ENCODE measurements at regions not wholly inside any gene's neighbourhood (a gene's known extent, or its start where the extent isn't known, plus 50 kb on each side); places are given as distances from the start of the nearest gene placed in this dataset.

GRCh38 chr12:76256904-76257303, 91.3 kb downstream of the BBS10 start:
- DNase-seq: no peak

- no peak for DNase-seq
Observed at GRCh38 chr12:76256321-76256720, 91.9 kb downstream of the BBS10 start.

- no peak for DNase-seq
Observed at GRCh38 chr12:76255692-76256091, 92.5 kb downstream of the BBS10 start.

GRCh38 chr12:76255281-76255680, 92.9 kb downstream of the BBS10 start:
- no peak for DNase-seq

GRCh38 chr12:76252031-76252430, 96.2 kb downstream of the BBS10 start:
- no peak for DNase-seq

GRCh38 chr12:76250256-76250655, 98.0 kb downstream of the BBS10 start:
- DNase-seq: no peak

GRCh38 chr12:76249501-76249900, 98.7 kb downstream of the BBS10 start:
- DNase-seq: no peak

- DNase-seq: no peak
Observed at GRCh38 chr12:76247992-76248391, 100.2 kb downstream of the BBS10 start.

- no peak for DNase-seq
Observed at GRCh38 chr12:76247026-76247646, 101.1 kb downstream of the BBS10 start.

- DNase-seq: no peak
Observed at GRCh38 chr12:76246611-76247010, 101.6 kb downstream of the BBS10 start.

- no peak for DNase-seq
Observed at GRCh38 chr12:76244300-76244699, 103.9 kb downstream of the BBS10 start.

- no peak for DNase-seq
Observed at GRCh38 chr12:76242813-76243550, 105.2 kb downstream of the BBS10 start.

GRCh38 chr12:76241371-76241770, 106.8 kb downstream of the BBS10 start:
- no peak for DNase-seq

- no peak for DNase-seq
Observed at GRCh38 chr12:76240281-76240680, 107.9 kb downstream of the BBS10 start.

GRCh38 chr12:76238688-76239087, 109.5 kb downstream of the BBS10 start:
- no peak for DNase-seq

GRCh38 chr12:76237086-76237701, 111.0 kb downstream of the BBS10 start:
- DNase-seq: no peak

- no peak for DNase-seq
Observed at GRCh38 chr12:76236640-76237039, 111.6 kb downstream of the BBS10 start.

GRCh38 chr12:76234741-76235140, 113.5 kb downstream of the BBS10 start:
- no peak for DNase-seq

GRCh38 chr12:76232013-76232412, 116.2 kb downstream of the BBS10 start:
- no peak for DNase-seq

- no peak for DNase-seq
Observed at GRCh38 chr12:76226956-76227355, 121.3 kb downstream of the BBS10 start.

- DNase-seq: no peak
Observed at GRCh38 chr12:76226397-76226796, 121.8 kb downstream of the BBS10 start.

GRCh38 chr12:76223869-76224268, 124.3 kb downstream of the BBS10 start:
- DNase-seq: no peak

- DNase-seq: no peak
Observed at GRCh38 chr12:76220980-76221379, 127.2 kb downstream of the BBS10 start.

- no peak for DNase-seq
Observed at GRCh38 chr12:76219806-76220205, 128.4 kb downstream of the BBS10 start.

Measured in activated CD8-positive, alpha-beta memory T cell treated with anti-CD3 and anti-CD28 coated beads for 24 hours (primary cell).